Panc1 (cell line): ENCODE measurements at regions not wholly inside any gene's neighbourhood (a gene's known extent, or its start where the extent isn't known, plus 50 kb on each side); places are given as distances from the start of the nearest gene placed in this dataset.

Experiments used
- ATAC-seq: fragments of 200-7000 bp; cut with Tn5 transposase; 2 replicates; pipeline ENCODE4 v1.9.1; 2020; ENCODE audit warnings: mild to moderate bottlenecking, moderate library complexity
- BruUV-seq: library from RNA; stranded (reverse); fragments of 400-500 nt; replicated peaks from 2 replicates; lab custom pipeline; 2021; lab: Mats Ljungman, UMichigan
- CTCF ChIA-PET: fragments of 300-600 bp; sonication (Branson Sonifier 250); formaldehyde crosslinking; loops from one replicate; lab custom pipeline; 2022; ENCODE audit warnings: antibody characterized with exemption; lab: Charles Lee
- POLR2A ChIA-PET: fragments of 300-600 bp; sonication (Branson Sonifier 250); formaldehyde crosslinking; loops from one replicate; lab custom pipeline; 2022; ENCODE audit warnings: antibody characterized with exemption; lab: Charles Lee
- DNase-seq: peaks from one replicate; pipeline ENCODE4 v3.0.0-alpha.2; 2010; ENCODE audit warnings: low read depth, low spot score
- H3K27ac ChIP-seq: 2 replicates; pipeline ENCODE4 v1.5.1; 2011; ENCODE audit warnings: mild to moderate bottlenecking, low read length, inconsistent platforms
- H3K27me3 ChIP-seq: fragments of 200-500 bp; sonication (Bioruptor generic); 2 replicates; pipeline ENCODE4 v1.6.0; 2014; ENCODE audit warnings: low read length, inconsistent platforms; ENCODE audit not compliant: control insufficient read depth, insufficient read depth
- H3K36me3 ChIP-seq: fragments of 200-500 bp; sonication (Bioruptor generic); 2 replicates; pipeline ENCODE4 v1.5.1; 2014; ENCODE audit warnings: inconsistent platforms, mild to moderate bottlenecking, low read length, moderate library complexity; ENCODE audit not compliant: control insufficient read depth, insufficient read depth
- H3K4me1 ChIP-seq: 2 replicates; pipeline ENCODE4 v1.5.1; 2011; ENCODE audit warnings: inconsistent platforms, mild to moderate bottlenecking, low read length, moderate library complexity; ENCODE audit not compliant: control insufficient read depth, insufficient read depth
- H3K4me3 ChIP-seq, 2 experiments: 2 replicates each; pipeline ENCODE4 v1.5.1; 2011 to 2012; ENCODE audit warnings: low read depth in 2 of 2, low read length in 2 of 2, mild to moderate bottlenecking in 2 of 2, inconsistent platforms in 1 of 2, moderate library complexity in 1 of 2
- H3K9me3 ChIP-seq: fragments of 200-500 bp; sonication (Bioruptor generic); 2 replicates; pipeline ENCODE4 v1.5.1; 2014; ENCODE audit warnings: low read depth, mild to moderate bottlenecking, inconsistent platforms, low read length, moderate library complexity; ENCODE audit not compliant: control insufficient read depth, insufficient read depth
- POLR2AphosphoS5 ChIP-seq: IDR thresholded peaks from 2 replicates; pipeline ENCODE4 v1.6.1; 2012; ENCODE audit warnings: mild to moderate bottlenecking, low read depth, low read length, moderate library complexity
- SIN3A ChIP-seq: IDR thresholded peaks from 2 replicates; pipeline ENCODE4 v1.6.1; 2012; ENCODE audit warnings: low read depth, mild to moderate bottlenecking, low read length, moderate library complexity, borderline replicate concordance; ENCODE audit not compliant: insufficient read depth
- TCF7L2 ChIP-seq: IDR thresholded peaks from 2 replicates; pipeline ENCODE4 v1.6.1; 2011; ENCODE audit warnings: mild to moderate bottlenecking, low read depth, low read length, inconsistent platforms
- in situ Hi-C: cut with HindIII; loops from 2 replicates; pipeline ENCODE4 v1.10.0; 2016; ENCODE audit warnings: low sequenced_read_pairs, low pct_unique_long_range_greater_than_20kb
- intact Hi-C: fragments of 100-400 bp; cut with micrococcal nuclease; formaldehyde crosslinking; loops from one replicate; pipeline ENCODE4 v1.10.0; 2022; ENCODE audit not compliant: unreplicated experiment
- TF ChIP-seq, protein P1 (sequence below), 2 experiments: IDR thresholded peaks; 2 replicates each; pipeline ENCODE4 v1.6.1; 2011 to 2012; ENCODE audit warnings: low read depth in 2 of 2, control low read depth in 1 of 2, low read length in 1 of 2, mild to moderate bottlenecking in 1 of 2, moderate library complexity in 1 of 2; ENCODE audit not compliant: insufficient read depth in 1 of 2
- TF ChIP-seq, protein P2 (sequence below): fragments of 450-650 bp; IDR thresholded peaks from 2 replicates; pipeline ENCODE4 v1.5.1; 2017; ENCODE audit warnings: mild to moderate bottlenecking

DNA sequence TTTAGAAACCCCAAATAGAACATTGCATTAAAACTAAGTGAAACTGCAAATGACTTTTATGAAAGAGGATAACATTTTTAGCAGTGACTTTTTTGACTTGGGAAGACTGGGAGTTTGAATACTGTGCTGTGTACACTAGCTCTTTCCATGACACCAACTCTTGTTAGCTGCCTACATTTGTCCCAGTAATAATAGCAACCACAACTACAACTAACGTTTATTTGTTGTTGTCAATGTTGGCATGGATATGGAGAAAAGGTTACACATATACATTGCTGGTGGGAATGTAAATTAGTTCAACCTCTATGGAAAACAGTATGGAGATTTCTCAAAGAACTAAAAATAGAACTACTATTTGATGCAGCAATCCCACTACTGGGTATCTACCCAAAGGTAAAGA, 329.6 kb upstream of the ADAMTS9 start:
- no peak for TF ChIP-seq TCF7L2
- TF ChIP-seq SIN3A: no peak
- TF ChIP-seq, protein P1, sequence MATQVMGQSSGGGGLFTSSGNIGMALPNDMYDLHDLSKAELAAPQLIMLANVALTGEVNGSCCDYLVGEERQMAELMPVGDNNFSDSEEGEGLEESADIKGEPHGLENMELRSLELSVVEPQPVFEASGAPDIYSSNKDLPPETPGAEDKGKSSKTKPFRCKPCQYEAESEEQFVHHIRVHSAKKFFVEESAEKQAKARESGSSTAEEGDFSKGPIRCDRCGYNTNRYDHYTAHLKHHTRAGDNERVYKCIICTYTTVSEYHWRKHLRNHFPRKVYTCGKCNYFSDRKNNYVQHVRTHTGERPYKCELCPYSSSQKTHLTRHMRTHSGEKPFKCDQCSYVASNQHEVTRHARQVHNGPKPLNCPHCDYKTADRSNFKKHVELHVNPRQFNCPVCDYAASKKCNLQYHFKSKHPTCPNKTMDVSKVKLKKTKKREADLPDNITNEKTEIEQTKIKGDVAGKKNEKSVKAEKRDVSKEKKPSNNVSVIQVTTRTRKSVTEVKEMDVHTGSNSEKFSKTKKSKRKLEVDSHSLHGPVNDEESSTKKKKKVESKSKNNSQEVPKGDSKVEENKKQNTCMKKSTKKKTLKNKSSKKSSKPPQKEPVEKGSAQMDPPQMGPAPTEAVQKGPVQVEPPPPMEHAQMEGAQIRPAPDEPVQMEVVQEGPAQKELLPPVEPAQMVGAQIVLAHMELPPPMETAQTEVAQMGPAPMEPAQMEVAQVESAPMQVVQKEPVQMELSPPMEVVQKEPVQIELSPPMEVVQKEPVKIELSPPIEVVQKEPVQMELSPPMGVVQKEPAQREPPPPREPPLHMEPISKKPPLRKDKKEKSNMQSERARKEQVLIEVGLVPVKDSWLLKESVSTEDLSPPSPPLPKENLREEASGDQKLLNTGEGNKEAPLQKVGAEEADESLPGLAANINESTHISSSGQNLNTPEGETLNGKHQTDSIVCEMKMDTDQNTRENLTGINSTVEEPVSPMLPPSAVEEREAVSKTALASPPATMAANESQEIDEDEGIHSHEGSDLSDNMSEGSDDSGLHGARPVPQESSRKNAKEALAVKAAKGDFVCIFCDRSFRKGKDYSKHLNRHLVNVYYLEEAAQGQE (IDR thresholded peaks at IDR 0.05; ENCODE audit: insufficient read depth in 1 of 2, low read depth in 2 of 2, low read length in 1 of 2): no peak
- TF ChIP-seq, protein P2, sequence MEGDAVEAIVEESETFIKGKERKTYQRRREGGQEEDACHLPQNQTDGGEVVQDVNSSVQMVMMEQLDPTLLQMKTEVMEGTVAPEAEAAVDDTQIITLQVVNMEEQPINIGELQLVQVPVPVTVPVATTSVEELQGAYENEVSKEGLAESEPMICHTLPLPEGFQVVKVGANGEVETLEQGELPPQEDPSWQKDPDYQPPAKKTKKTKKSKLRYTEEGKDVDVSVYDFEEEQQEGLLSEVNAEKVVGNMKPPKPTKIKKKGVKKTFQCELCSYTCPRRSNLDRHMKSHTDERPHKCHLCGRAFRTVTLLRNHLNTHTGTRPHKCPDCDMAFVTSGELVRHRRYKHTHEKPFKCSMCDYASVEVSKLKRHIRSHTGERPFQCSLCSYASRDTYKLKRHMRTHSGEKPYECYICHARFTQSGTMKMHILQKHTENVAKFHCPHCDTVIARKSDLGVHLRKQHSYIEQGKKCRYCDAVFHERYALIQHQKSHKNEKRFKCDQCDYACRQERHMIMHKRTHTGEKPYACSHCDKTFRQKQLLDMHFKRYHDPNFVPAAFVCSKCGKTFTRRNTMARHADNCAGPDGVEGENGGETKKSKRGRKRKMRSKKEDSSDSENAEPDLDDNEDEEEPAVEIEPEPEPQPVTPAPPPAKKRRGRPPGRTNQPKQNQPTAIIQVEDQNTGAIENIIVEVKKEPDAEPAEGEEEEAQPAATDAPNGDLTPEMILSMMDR: no peak
- TF ChIP-seq POLR2AphosphoS5: no peak
- BruUV-seq: no TSS peak
- POLR2A ChIA-PET: no interaction called here

DNA sequence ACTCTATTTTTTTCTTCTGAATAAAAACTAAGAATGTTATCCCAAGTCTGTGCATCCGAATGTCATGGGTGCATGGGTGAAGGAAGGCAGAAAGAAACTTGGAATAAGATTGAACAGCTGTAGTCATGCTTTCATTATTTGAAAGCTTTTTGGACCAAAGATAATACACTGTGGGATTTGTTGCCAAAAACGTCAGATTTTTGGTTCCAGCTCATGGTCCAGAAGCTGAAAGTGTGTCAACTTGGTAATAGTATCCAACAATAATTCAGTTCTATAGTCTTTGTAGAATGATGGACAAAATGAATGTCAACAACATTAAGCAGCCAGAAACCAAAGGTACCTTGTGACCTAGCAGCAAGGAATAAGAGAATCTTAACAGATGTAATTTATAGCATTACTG, 327.9 kb upstream of the ADAMTS9 start:
- TF ChIP-seq, protein P2: no peak
- TF ChIP-seq, protein P1 (IDR thresholded peaks at IDR 0.05; ENCODE audit: insufficient read depth in 1 of 2, low read depth in 2 of 2, low read length in 1 of 2): no peak
- TF ChIP-seq POLR2AphosphoS5 (no peak), TCF7L2 (no peak), SIN3A (no peak)
- POLR2A ChIA-PET: no interaction called here
- no peaks in the 10 kb centered on the region for H3K4me1 ChIP-seq
- BruUV-seq: no TSS peak
- in situ Hi-C loops: no loop called here
- no peaks in the 10 kb centered on the region for H3K9me3 ChIP-seq
- no peaks in the 10 kb centered on the region for H3K36me3 ChIP-seq
- no peak overlapping the region for H3K27ac ChIP-seq
- intact Hi-C loops: no loop called here
- DNase-seq (no peak), ATAC-seq (no peak)
- CTCF ChIA-PET: no interaction called here
- H3K27me3 ChIP-seq: no peaks in the 10 kb centered on the region
- no peak overlapping the region for H3K4me3 ChIP-seq

More for the DNA sequence above, 329.6 kb upstream of the ADAMTS9 start:
- Histone ChIP-seq H3K4me3 (no peak overlapping the region), H3K27me3 (no peaks in the 10 kb centered on the region), H3K4me1 (no peaks in the 10 kb centered on the region), H3K36me3 (no peaks in the 10 kb centered on the region), H3K27ac (no peak overlapping the region), H3K9me3 (no peaks in the 10 kb centered on the region)
- CTCF ChIA-PET: no interaction called here
- no peak for ATAC-seq
- no peak for DNase-seq
- in situ Hi-C loops: no loop called here
- intact Hi-C loops: no loop called here
